ES-I3 (cell line): ENCODE measurements at regions not wholly inside any gene's neighbourhood (a gene's known extent, or its start where the extent isn't known, plus 50 kb on each side); places are given as distances from the start of the nearest gene placed in this dataset.
"Not testable (repeated sequence)": the region's sequence is repeated elsewhere in the genome, so short reads cannot be mapped to it uniquely, and the experiment has no call there.

Experiments
- H3K36me3 ChIP-seq: 2 replicates; pipeline ENCODE4 v1.6.1; 2013; ENCODE audit warnings: mild to moderate bottlenecking, low read length, control low read depth, moderate library complexity; ENCODE audit not compliant: insufficient read depth
- H3K4me1 ChIP-seq: 2 replicates; pipeline ENCODE4 v1.6.1; 2013; ENCODE audit warnings: mild to moderate bottlenecking, control low read depth, low read length; ENCODE audit not compliant: insufficient read depth
- H3K9ac ChIP-seq: 2 replicates; pipeline ENCODE4 v1.6.1; 2013; ENCODE audit warnings: low read depth, mild to moderate bottlenecking, low read length, moderate library complexity
- H3K9me3 ChIP-seq: 2 replicates; pipeline ENCODE4 v1.6.1; 2013; ENCODE audit warnings: mild to moderate bottlenecking, low read length, moderate library complexity; ENCODE audit not compliant: control insufficient read depth, insufficient read depth

GRCh38 chr6:121526282-121526681, 90.8 kb downstream of the GJA1 start:
- Histone ChIP-seq H3K36me3 (no peaks in the 10 kb centered on the region), H3K4me1 (peaks cover 32% of the 10 kb centered on the region), H3K9me3 (no peaks in the 10 kb centered on the region), H3K9ac (no peak overlapping the region)

GRCh38 chr6:121531658-121532169, 96.3 kb downstream of the GJA1 start:
- H3K4me1 ChIP-seq, result peaks cover 12% of the 10 kb centered on the region; the same call in 1 of the 2 replicates
- H3K9ac ChIP-seq, result no peak overlapping the region
- H3K9me3 ChIP-seq, result no peaks in the 10 kb centered on the region
- no peaks in the 10 kb centered on the region for H3K36me3 ChIP-seq

- no peaks in the 10 kb centered on the region for H3K36me3 ChIP-seq
- no peaks in the 10 kb centered on the region for H3K9me3 ChIP-seq
- H3K9ac ChIP-seq, result no peak overlapping the region
- peaks cover 12% of the 10 kb centered on the region; the same call in 1 of the 2 replicates for H3K4me1 ChIP-seq
These were observed 97.9 kb downstream of the GJA1 start for GRCh38 chr6:121533321-121533841.

DNA sequence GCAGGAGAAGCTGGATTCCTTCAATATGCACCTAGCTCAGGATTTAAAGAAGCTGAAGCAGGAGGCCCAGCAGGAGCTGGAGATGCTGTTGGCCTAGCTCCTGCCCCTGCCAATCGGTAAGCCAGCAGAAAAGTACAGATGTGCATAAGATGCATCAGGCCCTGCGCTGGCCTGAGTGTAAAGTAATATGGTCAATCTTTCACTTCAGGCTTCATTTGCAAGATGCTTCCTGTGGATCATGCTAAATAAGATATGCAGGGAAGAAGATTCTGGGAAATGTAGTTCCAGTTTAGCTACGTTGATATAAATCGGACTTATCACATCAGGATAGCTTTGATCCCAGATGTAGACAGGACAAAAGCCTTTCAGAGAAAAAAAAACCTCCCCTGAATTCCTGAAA, 100.3 kb downstream of the GJA1 start:
- no peak overlapping the region for H3K9ac ChIP-seq
- H3K9me3 ChIP-seq, result no peaks in the 10 kb centered on the region
- no peaks in the 10 kb centered on the region for H3K36me3 ChIP-seq
- peaks cover 12% of the 10 kb centered on the region; the same call in 1 of the 2 replicates for H3K4me1 ChIP-seq

DNA sequence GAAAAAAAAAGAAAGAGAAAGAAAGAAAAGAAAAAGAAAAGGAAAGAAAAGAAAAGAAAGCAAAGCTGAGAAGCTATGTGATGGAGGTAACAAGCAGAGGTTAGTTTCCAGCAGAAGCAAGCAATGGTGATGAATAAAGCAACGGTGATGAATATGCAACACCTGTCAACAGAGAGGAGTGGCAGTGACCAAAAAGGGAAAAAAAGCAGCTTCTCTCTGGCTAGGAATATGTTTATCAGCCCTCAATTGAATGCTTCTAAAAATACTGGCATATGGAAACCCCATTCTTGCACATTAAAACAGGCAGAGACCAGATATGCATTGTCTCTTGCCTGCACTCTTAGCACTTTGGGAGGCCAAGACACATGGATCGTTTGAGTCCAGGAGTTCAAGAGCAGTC, 100.9 kb downstream of the GJA1 start:
- Histone ChIP-seq H3K9ac (no peak overlapping the region), H3K36me3 (no peaks in the 10 kb centered on the region), H3K4me1 (peaks cover 12% of the 10 kb centered on the region; the same call in 1 of the 2 replicates), H3K9me3 (no peaks in the 10 kb centered on the region)

DNA sequence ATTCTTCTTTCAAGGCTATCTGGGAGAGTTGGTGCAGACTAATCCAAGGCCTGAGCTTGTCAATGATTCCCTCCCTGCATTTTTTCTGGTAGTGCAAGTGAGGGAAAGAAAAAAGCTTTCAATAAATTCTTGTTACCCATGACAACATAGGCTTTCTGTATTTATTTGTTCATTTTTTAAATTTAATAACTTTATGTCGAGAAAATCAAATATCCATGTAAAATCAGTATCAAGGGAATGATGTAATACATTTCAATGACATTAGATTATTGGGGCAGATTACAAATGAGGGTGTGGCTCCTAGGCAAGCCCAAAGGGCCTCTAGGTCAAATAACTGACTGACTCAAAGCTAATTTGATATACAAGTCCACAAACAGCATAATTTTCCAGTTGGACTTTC, 104.0 kb downstream of the GJA1 start:
- no peaks in the 10 kb centered on the region for H3K9me3 ChIP-seq
- no peaks in the 10 kb centered on the region for H3K36me3 ChIP-seq
- 0 out of 2 replicates have a peak, but pooled peaks cover 5% of the 10 kb centered on the region for H3K4me1 ChIP-seq
- H3K9ac ChIP-seq, result no peak overlapping the region

GRCh38 chr6:121540210-121540609, 104.8 kb downstream of the GJA1 start:
- Histone ChIP-seq H3K36me3 (no peaks in the 10 kb centered on the region), H3K9ac (no peak overlapping the region), H3K9me3 (no peaks in the 10 kb centered on the region), H3K4me1 (0 out of 2 replicates have a peak, but pooled peaks cover 5% of the 10 kb centered on the region)

GRCh38 chr6:121544691-121545090, 109.2 kb downstream of the GJA1 start:
- H3K36me3 ChIP-seq, result no peaks in the 10 kb centered on the region
- no peaks in the 10 kb centered on the region; the same call in 1 of the 2 replicates for H3K4me1 ChIP-seq
- no peaks in the 10 kb centered on the region for H3K9me3 ChIP-seq
- H3K9ac ChIP-seq, result no peak overlapping the region

- Histone ChIP-seq H3K4me1 (no peaks in the 10 kb centered on the region; the same call in 1 of the 2 replicates), H3K36me3 (no peaks in the 10 kb centered on the region), H3K9ac (no peak overlapping the region), H3K9me3 (no peaks in the 10 kb centered on the region)
These were observed 112.7 kb downstream of the GJA1 start for GRCh38 chr6:121548131-121548530.

DNA sequence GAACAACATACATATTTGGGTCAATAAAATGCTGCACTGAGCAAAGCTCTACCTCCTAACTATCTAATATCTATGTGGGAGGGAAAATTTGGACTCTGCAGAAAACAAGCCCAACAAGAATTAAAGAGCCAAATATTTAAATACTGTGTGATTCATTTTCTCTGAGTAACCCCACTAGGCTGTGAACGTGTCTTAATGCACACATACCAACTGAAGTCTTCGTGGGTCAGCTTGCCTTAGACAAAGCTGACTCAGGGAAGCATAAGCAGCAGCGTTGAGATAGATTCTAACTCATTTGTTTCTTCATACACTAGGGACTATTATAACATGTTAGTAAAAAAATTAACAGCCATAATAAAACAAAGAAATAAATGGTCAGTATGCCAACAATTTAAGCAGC, 114.3 kb downstream of the GJA1 start:
- H3K9ac ChIP-seq, result no peak overlapping the region
- no peaks in the 10 kb centered on the region for H3K9me3 ChIP-seq
- H3K4me1 ChIP-seq, result no peaks in the 10 kb centered on the region; the same call in 1 of the 2 replicates
- no peaks in the 10 kb centered on the region for H3K36me3 ChIP-seq

DNA sequence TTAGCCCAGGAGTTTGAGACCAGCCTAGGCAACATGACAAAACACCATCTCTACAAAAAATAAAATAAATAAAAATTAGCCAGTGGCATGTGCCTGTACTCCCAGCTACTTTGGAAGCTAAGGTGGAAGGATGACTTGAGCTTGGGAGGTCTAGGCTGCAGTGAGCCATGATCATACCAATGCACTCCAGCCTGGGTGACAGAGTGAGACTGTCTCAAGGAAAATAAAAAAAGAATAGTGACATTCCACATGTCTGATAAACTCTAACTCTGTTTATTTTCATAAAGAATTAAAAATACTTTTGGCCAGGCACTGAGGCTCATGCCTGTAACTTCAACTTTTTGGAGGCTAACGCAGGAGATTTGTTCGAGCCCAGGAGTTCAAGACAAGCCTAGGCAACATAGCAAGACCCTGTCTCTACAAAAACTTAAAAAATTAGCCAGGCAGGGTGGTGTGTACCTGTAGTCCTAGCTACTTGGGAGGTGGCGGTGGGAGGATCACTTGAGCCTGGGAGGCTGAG, 115.1 kb downstream of the GJA1 start:
- no peaks in the 10 kb centered on the region for H3K9me3 ChIP-seq
- H3K9ac ChIP-seq, result no peak overlapping the region
- H3K36me3 ChIP-seq, result no peaks in the 10 kb centered on the region
- H3K4me1 ChIP-seq, result no peaks in the 10 kb centered on the region; the same call in 1 of the 2 replicates

- no peaks in the 10 kb centered on the region for H3K4me1 ChIP-seq
- H3K9ac ChIP-seq, result no peak overlapping the region
- H3K36me3 ChIP-seq, result no peaks in the 10 kb centered on the region
- no peaks in the 10 kb centered on the region for H3K9me3 ChIP-seq
These were observed 119.8 kb downstream of the GJA1 start for GRCh38 chr6:121555201-121555600.

DNA sequence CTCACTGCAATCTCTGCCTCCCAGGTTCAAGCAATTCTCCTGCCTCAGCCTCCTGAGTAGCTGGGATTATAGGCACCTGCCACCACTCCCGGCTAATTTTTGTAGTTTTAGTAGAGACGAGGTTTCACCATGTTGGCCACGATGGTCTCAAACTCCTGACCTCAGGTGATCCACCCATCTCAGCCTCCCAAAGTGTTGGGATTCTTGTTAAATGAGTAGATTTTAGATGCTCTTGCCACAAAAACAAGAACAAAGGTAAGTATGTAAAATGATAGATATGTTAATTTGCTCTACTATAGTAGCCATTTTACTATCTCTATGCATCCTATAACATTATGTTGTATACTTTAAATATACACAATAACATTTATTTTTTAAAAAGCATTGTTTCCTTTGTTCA, 120.7 kb downstream of the GJA1 start:
- not testable (repeated sequence) for H3K9ac ChIP-seq, H3K4me1 ChIP-seq, H3K9me3 ChIP-seq, H3K36me3 ChIP-seq

- Histone ChIP-seq H3K9ac (no peak overlapping the region), H3K4me1 (no peaks in the 10 kb centered on the region), H3K9me3 (no peaks in the 10 kb centered on the region), H3K36me3 (no peaks in the 10 kb centered on the region)
These were observed 121.9 kb downstream of the GJA1 start for GRCh38 chr6:121557146-121557940.
